Hematopoietic multipotent progenitor cell (in vitro differentiated cells): ENCODE measurements at regions not wholly inside any gene's neighbourhood (a gene's known extent, or its start where the extent isn't known, plus 50 kb on each side); places are given as distances from the start of the nearest gene placed in this dataset. TPM values are rescaled to one million over a fixed set of nuclear protein-coding genes. Genes with fewer than 3 reads are reported as not detected.

ENCODE experiments used
- small RNA-seq: library from RNA; depleted of rRNA; stranded (forward); fragments of <200 nt; gene quantifications from one replicate; pipeline ENCODE3, GENCODE V24; 2012

Small RNA genes lying in the stretch of these regions (small RNA-seq; reads per million reads assigned to genes)
- not detected for gene AC093767.1
